NCI-H526 treated with DMSO at 0.1 percent for 48 hours (cell line): ENCODE measurements at regions not wholly inside any gene's neighbourhood (a gene's known extent, or its start where the extent isn't known, plus 50 kb on each side); places are given as distances from the start of the nearest gene placed in this dataset.
"Not testable (repeated sequence)": the region's sequence is repeated elsewhere in the genome, so short reads cannot be mapped to it uniquely, and the experiment has no call there.

Source experiments
- DNase-seq: peaks from one replicate; lab custom pipeline; 2025; lab: John Stamatoyannopoulos, UW

DNA sequence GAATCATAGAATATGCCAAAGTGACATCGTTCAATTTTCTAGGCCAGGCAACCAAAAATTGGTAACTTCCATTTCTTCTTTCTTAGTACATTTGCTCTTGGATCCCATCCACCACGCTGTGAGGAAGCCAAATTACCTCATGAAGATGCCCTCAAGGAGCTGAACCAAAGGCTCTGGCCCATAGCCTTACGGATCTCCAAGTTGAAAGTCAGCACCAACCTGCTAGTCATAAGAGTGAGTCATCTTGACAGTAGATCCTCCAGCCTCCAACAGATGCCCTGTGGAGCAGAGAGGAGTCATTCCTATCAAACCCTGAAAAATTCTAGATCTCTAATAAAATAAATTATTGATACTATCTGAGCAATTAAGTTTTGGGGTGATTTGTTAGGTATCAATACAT is 322.5 kb upstream of the COL8A1 start:
- no peak for DNase-seq

DNA sequence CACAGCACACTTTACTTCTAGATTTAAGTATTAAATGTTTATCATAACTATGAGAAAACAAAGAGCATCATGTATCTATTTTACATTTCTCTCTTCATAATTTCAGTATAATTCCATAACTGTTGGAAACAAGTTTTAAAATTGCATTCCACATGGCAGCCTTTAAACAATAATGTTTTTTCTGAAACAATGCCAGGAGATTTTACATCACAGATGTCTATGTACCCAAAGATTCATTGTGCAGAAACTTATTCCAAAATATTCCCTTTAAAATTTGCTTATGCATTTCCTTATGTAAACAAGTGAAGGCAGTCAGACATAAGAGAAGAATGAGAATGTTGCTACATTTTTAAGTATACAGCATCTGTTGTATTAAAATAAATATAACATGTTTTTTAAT is 324.9 kb upstream of the COL8A1 start:
- DNase-seq: no peak

DNA sequence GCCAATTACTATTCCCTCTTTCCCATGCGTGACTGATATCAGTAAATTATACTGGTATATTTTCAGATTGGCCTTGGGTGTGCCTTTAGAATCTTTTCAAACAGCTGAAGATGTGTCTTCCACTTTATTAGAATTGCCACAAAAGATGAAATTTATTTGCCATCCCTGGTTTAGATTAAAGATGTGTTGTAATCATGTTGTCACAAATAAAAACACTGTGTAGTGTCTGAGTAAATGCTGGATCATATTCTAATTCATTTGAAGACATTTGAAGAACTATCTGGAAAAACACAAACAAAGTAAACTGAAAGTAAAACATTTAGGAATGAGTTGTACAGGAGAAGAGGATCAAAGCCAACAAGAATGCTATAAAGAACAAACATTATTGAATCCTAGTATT is 339.7 kb upstream of the COL8A1 start:
- DNase-seq: no peak

DNA sequence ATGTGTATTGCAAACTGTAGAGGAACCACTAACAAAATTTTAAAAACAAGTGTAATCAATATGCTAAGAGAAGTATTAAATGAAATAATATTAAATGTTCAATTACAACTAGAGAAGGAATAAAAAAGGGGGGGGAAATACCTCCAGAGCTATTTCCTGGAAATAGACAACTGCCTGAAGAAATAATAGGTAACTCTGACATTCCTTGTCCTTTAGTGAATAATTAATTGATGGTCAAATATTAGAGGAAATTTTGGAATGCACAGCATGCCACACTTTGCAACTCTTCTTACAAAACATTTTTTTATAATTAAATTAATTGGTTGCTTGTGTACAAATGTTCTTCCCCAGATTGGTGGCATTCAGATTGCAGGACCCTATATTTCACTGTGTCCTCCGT is 342.6 kb upstream of the COL8A1 start:
- DNase-seq: no peak

DNA sequence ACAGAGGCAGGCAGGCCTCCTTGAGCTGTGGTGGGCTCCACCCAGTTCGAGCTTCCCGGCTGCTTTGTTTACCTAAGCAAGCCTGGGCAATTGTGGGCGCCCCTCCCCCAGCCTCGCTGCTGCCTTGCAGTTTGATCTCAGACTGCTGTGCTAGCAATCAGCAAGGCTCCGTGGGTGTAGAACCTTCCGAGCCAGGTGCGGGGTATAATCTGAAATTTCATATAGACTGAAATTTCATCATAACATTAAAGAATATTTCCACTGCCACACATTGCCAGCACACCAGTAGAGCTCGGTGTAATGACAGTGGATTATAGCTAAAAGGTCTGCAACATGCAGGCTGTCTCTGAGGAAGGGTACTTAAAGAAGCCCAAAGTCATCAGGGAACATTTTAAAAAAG is 344.3 kb upstream of the COL8A1 start:
- DNase-seq: not testable (repeated sequence)

DNA sequence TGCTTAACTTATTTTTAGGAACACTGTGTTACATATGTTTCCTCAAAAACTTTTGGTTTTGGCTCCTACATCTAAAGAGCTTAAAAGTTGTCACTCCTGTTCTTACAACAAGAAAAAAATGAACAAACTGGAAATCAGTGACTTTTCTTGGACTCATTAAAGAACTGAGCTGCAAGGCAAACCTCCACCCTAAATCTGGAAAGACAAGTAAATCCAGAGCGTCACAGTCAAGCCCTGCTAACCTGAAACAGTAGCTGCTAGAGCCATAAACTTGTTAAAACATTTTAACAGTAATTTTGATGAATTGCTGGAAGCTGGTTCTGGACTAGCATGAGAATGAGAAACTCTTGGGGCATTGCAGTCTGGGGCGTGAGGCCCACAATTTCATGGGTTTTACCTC is 350.5 kb upstream of the COL8A1 start:
- no peak for DNase-seq

DNA sequence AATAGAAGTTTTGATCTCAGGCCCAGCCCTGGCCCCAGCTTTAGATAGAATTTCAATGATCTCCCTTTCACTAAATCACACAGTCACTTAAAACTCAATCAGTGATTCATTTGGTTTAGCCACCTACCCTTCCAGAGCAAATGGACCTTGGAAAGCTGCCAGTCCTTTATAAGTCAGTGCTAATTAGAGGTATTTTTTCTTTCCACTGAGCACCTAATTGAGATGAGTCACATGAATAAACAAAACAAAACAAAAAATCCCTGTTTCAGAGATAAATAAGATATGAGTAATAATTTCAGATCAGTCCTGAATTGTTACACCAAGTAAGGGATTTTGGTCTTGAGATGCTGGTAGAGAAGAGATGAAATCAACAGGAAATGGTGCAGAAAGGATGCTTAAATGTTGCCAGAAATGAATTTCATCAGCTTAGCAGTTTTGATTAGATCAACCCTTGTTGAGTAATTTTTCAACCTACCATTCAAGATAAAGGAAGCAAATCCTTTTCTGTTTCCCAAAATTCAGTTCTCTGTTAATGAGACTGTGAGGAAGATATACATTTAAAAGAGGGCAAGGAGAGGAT is 352.0 kb upstream of the COL8A1 start:
- no peak for DNase-seq

DNA sequence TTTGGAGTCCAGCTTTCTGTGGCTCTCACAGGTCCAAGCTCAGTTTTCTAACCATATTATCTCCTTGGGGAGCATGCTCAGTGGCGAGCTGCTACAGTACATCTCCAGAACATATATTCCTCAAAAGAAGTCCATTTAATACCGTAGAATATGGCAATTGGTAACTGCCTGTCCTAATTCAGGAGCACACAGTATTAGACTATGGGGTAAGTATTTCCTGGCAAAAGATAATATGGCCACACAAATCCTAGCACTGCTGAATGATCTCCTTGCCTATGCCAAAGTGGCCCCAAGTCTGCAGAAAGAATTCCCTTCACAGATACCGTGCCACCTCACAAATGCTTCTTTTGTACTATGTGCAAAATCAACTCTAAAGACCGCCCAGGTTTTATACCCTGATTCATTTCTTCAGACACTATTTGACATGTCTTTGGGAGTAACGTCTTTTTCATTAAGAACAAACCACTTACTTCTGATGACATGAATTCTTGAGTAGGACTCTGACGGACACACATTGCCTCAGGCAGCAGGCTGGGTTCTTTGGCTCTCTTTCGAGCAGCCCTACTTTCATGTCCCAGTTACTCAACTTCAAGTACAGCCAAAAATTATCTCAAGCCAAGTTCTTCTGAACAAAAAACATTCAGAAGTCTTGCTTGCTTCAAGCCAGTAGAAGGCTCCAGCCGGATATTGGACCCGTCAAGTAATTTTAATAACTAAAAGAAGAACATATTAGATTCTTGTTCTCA is 368.3 kb upstream of the DCBLD2 start:
- DNase-seq: no peak

DNA sequence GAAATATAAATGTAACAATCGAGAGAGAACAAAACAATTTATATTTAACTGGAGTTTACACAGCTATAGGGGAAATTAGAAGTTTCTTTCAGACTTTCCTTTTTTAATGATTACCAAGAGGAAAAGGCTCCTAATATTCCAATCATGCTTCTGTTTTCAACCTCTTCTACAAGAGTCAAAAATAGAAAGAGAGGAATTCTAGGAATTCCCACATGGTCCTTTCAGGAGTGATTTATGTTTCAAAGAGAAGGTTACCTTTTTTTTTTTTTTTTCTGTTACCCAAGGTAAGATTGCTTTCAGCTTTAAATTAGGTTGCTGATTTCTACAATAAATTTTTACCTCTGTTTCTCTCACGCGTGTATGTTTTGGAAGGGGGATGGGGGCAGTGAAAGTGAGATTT is 355.3 kb upstream of the DCBLD2 start:
- DNase-seq: no peak

DNA sequence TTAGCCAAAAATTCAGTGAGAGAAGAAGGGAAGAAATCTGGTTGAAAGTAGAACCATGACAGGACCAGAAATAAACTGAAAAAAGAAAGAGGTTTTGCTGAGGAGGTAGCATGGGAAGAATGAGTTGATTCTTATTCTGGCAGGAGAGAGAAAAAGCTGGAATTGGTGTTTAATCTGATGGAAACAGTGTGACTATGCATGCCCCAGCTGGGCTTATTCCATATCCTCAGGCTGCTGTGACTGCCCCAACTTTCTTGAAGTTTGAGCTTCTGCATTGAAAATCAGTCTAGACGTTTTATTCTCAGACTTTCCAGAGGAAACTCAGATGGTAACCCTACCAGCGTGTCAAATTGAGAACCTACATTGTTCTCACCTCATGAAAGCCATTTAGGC is 352.5 kb upstream of the DCBLD2 start:
- no peak for DNase-seq

DNA sequence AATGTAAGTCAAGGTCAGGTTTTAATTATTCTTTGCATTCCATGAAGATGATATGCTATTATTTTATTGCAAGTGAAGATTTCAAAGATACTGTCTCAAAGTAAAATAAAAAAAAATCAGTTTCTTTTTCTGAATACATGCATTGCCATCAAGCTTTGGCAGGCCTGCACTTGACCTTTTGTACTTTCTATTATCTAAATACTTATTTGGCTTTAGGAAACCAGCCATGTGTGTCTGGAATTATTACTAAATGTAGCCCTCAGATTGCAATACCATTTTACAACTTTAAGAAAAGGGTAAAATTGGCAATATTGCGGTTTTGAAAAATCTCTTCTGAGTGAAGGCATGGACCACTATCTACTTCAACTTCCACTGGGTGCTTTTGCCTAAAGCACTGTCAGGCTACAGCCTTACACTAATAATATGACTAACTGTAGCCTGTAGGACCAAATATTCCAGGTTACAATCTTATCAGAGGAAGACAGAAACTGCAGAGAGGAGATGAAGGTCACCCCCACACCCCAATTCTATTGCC is 349.4 kb upstream of the DCBLD2 start:
- DNase-seq: no peak

DNA sequence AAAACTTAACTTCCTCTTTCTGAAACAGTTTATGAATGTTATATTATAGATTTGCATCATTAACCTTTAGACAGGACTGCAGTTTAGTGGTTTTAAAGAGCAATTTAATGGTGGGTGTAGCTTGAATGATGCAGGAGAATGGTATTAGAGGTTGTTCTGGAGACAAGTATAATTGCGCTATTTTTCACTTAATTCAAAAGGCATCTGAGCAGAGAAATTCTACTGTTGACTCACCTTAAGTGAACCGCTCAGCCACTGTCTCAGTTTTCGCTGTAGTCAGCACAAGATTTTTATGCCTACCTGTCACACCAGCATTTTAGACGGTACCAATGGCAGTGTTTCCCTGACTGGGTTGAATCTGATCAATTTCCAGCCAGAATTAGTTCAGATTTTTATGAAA is 348.8 kb upstream of the DCBLD2 start:
- no peak for DNase-seq

DNA sequence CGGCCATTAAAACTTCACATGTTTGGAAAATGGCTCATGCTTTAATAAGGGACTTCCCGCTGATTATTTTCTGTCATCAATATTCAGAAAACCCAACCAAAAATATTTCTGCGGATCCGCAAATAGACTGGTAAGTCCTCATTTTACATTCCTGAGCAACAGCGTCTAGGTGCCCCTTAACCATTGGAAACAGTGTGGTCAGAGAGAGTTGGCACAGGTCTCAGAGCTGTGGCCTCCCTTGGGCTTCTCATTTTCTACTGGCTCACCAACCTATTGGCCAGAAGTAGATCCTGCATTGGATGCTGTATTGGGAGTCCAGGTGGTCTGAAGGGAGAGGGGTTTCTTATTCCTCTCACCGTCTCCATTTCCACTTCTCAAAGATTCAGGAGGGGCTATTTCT is 348.1 kb upstream of the DCBLD2 start:
- no peak for DNase-seq

DNA sequence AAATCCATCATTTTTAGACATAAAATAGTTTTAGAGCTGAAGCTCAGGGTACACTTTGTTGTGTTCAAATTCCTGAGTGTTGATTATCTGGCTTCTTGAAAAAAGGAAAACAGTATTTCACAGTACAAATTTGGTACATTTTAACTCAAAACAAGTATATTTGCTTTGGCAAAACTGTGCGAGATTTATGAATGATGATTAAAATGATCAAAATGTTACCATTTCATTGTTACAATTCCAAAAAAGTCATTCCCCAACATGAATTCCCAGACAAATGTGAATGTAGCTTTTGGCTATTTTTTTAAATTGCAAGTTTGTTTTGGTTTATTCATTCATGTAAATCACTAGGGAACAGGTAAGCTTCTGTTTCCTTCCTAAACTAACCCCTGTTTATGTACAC is 347.4 kb upstream of the DCBLD2 start:
- no peak for DNase-seq

DNA sequence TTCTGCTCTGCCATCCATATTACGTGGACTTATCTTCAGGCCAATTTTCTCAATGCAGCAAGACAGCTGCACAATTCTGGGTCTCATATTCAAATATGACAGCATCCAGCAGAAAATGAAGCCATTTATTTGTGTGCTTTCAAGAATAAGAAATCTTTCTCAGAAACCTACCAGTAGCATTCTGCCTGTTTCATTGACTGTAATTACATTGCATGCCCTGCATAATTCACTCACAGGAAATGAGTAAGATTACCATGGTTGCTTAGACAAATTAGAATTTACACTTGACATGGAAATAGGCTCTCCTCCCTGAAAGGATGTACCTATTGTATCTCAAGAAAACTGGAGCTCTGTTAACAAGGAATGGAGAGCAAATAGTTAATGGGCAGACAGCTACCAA is 346.6 kb upstream of the DCBLD2 start:
- no peak for DNase-seq

DNA sequence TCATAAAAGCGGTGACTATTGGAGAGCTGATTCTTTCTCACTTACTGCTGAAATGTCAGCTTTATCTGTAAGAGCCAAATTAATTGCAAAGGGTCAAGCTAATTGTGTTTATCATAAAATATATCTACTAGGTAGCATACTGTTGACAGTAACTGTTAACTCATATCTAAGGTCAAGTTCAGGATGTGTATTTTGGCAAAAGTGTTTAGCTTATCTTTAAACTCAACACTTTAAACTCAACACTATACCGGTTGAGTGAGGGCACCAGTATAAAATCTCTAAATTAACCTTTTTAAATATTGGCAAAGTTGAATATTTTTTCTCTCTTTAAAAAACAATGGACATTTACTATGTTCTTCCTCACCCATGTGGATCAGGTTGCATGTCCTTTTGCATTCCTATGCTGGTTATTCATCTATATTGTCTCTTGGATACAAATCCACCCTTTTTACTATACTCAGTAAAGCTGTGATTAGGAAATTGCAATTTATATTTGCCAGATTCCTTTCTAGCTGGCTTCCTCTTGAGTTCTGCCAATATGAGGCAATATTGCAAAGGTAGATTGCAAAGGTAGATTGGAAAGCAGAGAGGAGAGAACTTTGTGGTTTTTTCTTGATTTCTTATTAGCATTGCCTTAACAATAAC is 344.6 kb upstream of the DCBLD2 start:
- DNase-seq: no peak

DNA sequence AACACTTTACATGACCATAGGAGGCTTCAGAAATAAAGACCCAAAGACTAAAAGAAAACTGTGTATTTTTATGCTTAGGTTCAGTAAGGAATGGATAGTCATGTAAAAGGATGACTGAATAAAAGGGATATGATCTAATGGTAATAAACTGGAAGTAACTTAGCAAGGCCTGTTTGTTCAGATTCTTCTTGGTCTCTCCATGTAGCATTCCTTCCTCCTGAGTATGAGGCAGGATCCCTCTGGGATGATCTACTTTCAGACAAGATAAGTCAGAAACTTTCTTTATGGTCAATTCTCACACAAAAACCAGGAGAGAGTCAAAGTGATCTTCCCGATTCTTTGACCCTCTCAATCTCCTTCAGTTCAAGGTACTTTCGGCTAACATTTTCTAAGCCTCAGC is 340.8 kb upstream of the DCBLD2 start:
- DNase-seq: no peak

DNA sequence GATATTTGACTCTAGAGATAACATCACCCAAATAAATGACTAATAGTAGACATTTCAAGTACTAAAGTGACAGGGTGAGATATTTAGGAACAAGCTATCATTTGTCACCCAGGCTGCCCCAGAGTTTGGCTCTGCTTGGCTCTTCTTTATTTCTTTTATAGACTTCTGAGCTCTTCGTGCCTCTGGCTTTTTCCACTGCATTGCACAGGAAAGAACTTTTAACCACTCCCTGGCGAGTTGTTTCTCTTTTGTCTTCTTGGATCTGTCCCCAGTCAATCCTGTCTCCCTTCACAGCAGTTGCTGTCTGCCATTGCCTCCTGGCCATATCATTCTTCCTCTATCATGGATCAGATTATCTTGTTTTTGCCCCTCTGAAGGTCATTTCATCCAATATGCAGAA is 339.2 kb upstream of the DCBLD2 start:
- no peak for DNase-seq

DNA sequence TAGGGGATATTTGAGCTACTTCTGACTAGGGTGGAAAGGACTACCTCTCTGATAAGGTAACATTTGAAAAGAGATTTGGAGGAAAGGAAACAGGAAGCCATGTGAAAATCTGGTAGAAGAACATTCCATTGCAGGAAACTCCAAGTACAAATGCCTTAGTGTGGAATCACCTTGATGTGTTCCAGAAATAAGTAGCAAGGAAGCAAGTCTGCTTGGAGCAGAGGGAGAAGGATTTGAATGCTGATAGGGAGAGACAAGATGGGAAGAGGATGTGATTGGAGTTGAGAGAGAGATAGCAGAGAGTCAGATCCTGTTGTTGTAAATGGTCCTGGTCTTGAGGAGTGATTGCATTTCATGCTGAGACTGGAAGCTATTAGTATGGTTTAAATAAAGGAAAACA is 335.1 kb upstream of the DCBLD2 start:
- no peak for DNase-seq

DNA sequence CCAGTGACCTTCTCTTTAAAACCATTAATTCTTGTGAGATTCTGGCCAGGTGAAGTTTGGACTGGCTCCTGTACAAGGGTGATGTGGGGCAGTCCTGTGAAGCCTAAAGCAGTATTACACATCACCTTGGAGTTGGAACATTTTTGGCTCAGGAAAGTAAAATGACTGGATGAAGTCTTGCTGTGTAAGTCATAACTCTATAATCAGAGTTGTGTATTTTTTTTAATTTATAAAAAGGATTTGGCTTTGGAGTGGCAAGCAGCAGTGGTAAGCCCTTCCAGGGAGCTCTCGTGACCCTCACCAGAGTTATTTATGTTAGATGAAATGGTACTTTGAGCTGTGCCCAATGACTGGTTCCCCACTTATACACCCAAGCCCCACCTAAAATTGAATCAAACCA is 331.2 kb upstream of the DCBLD2 start:
- no peak for DNase-seq

DNA sequence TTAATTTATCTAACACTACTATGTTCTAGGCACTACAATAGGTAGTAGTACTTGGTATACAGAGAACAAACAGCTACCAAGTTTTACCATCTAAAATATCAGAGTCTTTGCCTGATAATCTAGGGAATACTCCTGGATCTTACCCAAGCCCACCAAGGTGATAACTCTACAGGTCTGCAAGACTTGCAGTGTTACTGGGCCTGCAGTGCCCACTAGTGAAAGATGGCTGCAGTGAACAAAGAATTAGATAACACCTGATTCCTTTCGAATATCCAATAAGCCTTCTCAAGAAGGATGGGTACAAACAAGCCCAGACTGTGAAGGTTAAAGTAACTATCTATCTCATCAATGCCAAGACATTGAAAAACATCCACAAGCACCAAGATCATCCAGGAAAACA is 317.0 kb upstream of the DCBLD2 start:
- DNase-seq: no peak

DNA sequence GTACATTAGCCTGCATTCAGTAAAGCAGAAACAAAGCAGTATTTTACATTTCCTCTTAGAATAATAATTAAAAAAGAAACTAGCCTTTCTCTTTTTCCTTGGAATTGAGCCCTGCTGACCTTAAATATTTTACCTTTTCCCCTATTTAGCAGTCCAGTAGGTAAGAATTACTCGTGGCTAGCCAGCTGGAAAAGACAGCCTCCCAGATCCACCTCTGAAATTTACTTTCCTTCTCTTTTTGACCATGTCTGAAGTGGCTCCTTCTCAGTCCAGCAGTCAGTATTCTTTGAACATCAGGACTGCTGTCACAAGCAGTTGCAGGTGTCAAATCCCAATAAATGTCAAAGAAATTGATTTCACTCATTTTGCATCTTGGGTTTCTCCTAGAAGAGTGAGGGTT is 311.5 kb upstream of the DCBLD2 start:
- DNase-seq: no peak

DNA sequence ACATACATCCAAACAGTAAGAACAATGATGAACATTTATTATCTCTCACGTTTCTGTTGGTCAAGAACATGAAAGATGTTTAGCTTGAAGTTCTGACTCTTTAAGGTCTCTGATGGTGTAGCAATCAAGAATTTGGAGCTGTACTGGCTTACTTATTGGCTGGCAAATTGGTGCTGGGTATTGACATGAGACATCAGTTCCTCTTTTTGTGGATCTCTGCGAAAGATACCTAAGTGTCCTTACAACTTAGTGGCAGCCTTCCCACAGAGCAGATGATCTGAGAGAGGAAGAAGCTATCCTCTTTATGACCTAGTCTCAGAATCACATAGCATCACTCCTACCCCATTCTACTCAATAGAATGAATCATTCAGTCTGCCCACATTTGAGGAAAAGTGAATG is 309.8 kb upstream of the DCBLD2 start:
- no peak for DNase-seq

DNA sequence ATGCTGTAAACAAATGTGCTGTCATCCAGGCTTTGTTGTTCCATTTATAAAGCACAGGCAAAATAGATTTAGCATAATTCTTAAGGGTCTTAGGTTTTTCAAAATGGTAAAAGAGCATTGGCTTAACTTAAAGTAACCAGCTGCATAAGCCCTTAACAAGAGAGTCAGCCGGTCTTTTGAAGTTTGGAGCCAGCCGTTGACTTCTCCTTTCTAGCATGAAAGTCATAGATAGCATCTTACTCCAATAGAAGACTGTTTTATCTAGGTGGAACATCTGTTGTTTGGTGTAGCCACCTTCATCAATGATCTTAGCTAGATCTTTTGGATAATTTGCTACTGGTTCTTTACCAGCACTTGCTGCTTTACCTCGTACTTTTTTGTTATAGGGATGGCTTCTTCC is 297.5 kb upstream of the DCBLD2 start:
- DNase-seq: no peak
